ENCODE measurements at regions not wholly inside any gene's neighbourhood (a gene's known extent, or its start where the extent isn't known, plus 50 kb on each side); places are given as distances from the start of the nearest gene placed in this dataset.

DNA sequence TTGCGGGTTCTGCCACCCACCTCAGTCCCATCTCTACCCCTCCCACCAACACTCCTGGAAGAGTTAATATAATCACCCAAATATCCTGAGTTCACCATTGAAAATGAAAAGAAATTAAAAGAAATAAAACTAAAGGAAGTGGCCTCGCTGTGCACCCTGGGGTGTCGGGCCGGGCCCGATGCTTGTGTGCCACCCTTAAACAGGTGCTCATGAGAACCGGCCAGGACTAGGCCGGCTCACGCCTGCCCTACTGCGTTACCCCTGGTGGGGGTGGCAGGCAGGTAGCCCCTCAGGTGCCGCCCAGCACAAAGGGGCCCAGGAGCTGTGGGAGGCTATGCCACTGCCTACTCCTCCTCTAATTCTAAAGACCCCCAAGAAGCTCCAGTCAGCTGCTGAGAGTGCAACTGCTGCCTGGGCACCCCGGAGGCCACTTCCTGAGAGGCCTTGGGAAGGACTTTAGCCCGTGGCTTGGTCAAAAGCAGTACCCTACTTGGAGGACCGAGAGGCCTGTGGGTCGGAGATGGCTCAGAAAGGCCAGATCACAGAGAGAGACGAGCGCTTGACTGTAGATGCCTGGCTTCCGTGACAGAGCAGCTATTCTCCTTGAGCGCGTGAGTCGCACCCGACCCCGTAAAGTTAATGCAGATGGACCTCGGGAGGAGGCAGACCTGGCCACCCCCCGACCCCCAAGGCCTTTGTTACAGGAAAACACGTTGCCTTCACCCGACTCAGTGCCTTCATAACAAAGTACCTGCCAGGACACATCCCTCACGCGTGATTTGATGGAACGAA is 51.0 kb upstream of the PPP2R2D start:
- no peak overlapping the region for H3K4me3 Mint-ChIP-seq
- no peaks in the 10 kb centered on the region for H3K27me3 Mint-ChIP-seq (ENCODE audit: insufficient read depth)
- H3K27ac Mint-ChIP-seq, result no peak overlapping the region
- no peaks in the 10 kb centered on the region for H3K36me3 Mint-ChIP-seq (ENCODE audit: low read depth)
- H3K9me3 Mint-ChIP-seq, result peaks cover 9% of the 10 kb centered on the region
- DNase-seq (ENCODE audit: low spot score), result no peak
- intact Hi-C loops (cut with micrococcal nuclease), result no loop called here
- no peaks in the 10 kb centered on the region for H3K4me1 Mint-ChIP-seq (ENCODE audit: low read depth)

- no peaks in the 10 kb centered on the region for H3K36me3 Mint-ChIP-seq (ENCODE audit: low read depth)
- H3K9me3 Mint-ChIP-seq, result peaks cover 9% of the 10 kb centered on the region
- no peaks in the 10 kb centered on the region for H3K4me1 Mint-ChIP-seq (ENCODE audit: low read depth)
- intact Hi-C loops (cut with micrococcal nuclease), result no loop called here
- H3K4me3 Mint-ChIP-seq, result no peak overlapping the region
- no peak overlapping the region for H3K27ac Mint-ChIP-seq
- DNase-seq (ENCODE audit: low spot score), result no peak
- H3K27me3 Mint-ChIP-seq (ENCODE audit: insufficient read depth), result no peaks in the 10 kb centered on the region
Measured at GRCh38 chr10:131850383-131850870, 50.4 kb upstream of the PPP2R2D start.
